NCI-H2227 (cell line): ENCODE measurements at regions not wholly inside any gene's neighbourhood (a gene's known extent, or its start where the extent isn't known, plus 50 kb on each side); places are given as distances from the start of the nearest gene placed in this dataset.
"Not testable (repeated sequence)": the region's sequence is repeated elsewhere in the genome, so short reads cannot be mapped to it uniquely, and the experiment has no call there.

Experiments
- DNase-seq: peaks from one replicate; lab custom pipeline; 2025; ENCODE audit not compliant: unreplicated experiment; lab: John Stamatoyannopoulos, UW

DNA sequence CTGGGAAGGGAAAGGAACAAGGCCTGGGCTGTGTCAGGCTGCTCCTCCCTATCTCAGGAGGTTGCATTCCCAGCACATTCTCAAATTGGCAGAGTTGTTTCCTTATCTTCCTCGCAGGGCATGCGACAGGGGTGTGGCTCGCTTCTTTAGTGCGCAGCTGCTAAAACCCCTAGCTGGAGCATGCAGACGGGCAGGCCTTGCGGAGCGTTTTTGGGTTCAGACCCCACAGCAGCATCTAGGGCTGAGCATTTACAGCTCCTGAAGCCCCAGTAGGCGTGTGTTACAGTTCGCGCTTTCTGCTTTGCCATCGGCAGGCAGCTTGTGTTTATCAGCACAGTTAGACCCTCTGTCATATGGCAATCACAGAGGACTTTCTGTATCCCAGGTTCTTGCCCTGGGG lies 392.4 kb downstream of the TECRL start:
- DNase-seq, result no peak

DNA sequence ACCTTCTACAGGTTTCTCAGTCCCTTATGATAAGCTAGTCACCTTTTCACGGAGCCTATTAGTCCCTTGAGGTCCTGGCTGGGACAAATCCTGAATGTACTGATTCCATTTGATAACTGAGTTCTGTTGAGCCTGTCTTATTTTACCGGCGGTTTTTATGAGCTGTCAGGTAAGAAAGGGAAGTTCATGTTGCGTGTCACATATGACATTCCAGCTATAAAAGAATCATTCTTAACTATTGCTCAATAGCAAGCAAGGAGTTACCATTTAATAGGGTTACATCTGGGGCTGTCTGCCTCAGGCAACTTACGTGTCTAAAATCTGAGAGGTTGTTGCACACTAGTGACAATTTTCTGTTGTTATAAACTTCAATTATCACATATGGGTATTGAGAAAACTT lies 394.6 kb downstream of the TECRL start:
- no peak for DNase-seq

DNA sequence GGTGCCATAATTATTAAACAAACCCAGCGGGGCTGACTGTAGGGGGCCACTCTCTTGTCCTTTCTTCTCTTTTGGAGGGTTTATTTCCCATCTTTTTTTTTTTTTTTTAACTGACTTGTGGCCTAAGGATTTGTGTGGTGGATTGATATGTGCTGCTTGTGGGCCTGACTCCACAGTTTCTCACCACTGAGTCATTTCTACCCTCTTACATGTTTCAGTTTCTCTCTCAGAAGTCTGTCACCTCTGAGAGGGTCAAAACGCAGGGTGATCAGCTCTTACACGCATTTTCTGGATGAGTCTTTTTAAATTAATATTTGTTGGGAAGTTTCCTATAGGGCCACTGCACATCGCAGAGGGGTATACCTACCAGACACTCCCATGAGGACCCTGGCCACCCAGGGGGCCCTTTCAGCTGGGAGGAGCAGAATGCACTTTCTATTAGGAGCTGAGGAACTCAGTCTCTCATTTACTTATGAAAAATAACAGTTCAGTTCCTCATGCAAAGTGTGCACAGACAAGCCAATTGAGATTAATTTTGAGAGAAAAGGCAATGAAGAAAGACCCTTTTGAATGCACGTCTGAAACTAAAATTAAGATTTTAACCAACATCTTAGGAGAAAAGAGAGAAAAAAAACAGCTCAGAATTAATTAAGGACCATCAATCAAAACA lies 407.9 kb downstream of the TECRL start:
- DNase-seq, result no peak

DNA sequence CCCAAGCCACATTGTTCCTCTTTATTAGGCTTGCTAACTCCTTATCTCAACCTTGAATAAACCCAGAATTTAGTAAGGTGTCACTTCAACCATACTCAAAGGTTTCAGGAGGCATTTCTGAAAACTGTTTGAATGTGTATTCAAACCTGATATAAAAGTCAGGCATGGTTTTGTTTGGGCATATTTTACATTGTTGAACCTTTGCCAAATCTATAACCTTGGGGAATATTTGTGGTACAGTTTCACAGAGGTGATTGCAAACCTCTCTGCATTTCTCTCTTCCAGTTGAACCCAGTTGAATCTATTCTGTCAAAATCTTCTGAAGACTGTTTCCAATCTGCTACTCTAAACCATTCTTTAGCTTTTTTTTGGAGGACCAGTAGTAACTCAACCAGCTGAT lies 409.0 kb downstream of the TECRL start:
- no peak for DNase-seq

DNA sequence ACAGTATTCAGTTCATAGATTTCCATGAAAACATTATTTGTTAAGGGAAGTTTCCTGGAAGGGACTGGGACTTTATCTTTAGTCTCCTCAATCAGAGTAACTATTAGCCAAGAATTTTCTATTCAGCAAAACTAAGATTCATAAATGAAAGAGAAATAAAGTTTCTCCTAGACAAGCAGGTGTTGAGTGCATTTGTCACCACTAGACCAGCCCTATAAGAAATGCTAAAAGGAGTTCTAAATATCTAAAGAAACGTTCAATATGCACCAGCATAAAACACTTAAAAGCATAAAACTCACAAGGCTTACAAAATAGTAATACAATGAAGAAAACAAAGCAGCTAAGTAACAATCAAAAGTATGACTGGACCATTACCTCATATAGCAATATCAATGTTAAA lies 423.0 kb downstream of the TECRL start:
- DNase-seq, result no peak

DNA sequence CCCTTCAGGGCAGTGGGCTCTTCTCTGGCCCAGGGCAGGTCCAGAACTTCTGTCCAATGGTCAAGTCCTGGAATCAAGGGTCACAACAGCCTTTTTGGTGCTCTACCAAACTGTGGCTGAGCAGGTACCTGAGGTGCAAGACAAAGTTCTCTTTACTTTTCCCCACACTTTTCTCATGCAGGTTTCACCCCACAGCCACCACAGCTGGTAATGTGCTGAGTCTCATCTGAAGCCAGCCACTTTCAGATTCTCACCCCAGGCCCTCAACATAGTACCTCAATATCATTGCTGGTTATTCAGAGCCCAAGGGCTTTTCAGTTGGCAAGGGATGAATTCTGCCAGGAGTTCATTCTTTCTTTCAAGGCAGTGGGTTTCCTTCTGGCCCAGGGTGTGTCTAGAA lies 426.0 kb downstream of the TECRL start:
- DNase-seq, result no peak

DNA sequence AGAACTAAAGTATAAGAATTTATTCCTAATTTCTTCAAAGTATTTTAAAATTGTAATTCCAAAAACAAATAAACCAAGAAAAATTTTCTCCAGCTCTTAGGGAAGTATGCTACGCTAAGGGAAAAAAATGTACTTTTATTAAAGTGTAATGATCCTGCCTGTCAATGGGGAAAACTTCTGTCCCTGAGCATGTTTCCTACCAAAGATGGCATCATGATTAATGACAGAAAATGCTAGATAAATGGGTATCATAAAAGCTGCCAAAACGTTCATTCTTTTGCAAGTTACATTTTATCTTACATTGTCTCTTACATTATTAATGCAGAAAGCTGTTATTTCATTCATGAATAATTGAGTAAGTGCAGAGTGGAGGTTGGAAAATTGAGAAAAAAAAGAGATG lies 443.4 kb downstream of the TECRL start:
- no peak for DNase-seq

DNA sequence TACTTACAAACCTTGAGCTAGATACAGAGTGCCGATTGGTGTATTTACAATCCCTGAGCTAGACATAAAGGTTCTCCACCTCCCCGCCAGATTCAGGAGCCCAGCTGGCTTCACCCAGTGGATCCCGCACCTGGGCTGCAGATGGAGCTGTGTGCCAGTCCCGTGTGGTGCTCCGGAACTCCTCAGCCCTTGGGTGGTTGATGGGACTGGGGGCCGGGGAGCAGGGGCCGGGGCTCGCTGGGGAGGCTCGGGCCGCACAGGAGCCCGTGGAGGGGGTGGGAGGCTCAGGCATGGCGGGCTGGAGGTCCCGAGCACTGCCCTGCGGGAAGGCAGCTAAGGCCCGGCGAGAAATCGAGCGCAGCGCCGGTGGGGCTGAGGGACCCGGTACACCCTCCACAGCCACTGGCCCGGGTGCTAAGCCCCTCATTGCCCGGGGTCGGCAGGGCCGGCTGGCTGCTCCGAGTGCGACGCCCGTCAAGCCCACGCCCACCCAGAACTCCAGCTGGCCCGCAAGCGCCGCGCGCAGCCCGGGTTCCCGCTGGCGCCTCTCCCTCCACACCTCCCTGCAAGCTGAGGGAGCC lies 466.5 kb downstream of the TECRL start:
- DNase-seq, result not testable (repeated sequence)

DNA sequence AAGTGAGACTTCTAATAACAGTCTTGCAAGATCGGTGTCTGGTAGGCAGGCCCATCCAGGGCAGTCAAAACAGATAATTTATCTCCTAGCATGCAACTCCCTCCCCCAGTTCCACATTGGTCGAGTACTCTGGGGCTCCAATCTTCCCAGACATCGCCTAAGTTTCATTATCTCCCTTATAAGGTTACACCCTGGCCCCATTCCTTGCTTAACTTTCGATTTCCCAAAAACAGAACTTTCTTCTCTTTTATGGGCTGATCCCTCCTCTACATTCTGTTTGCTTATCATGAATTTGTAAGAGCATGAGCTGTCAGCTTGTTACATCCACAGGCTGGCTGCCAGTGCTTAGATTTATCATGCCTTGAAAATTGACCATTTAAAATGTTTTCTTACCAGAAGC lies 471.3 kb downstream of the TECRL start:
- DNase-seq, result no peak

DNA sequence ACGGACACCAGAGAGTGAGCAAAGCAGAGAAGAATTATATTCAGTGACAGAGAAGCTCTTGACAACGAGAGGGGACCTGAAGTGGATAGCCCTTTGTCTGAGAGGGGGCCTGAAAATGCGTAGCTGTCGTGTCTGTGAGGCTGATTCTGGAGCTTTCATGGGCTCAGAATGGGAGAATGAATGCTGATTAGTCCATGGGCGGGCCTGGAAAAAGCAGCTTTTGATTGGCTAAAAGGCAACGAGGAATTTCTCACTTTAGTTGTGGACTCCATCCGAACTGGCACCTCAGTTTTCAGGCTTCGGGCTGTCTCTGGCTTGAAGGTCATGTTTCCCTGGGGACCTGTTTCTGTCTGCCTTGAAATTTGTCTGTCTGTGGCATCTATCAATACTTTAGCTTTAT lies 487.1 kb downstream of the TECRL start:
- no peak for DNase-seq

DNA sequence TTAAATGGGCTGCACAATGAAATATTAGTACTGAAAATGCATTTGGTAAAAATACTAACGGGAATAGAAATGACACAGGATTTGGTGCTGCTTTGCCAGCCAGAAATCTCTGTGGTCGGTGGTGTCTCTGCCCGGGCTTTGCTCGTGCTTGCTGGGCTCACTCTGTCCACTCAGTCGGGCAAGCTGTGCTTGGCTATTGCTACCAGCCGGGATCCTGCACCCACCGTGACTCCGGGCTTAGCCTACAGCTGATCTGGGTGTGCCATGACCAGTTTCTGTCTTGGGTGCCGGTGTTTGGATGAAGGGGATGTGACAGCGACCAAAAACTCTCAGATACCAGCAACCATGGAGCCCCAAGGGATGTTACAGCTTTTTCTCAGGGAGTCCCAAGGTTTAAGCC lies 487.7 kb downstream of the TECRL start:
- DNase-seq, result no peak

DNA sequence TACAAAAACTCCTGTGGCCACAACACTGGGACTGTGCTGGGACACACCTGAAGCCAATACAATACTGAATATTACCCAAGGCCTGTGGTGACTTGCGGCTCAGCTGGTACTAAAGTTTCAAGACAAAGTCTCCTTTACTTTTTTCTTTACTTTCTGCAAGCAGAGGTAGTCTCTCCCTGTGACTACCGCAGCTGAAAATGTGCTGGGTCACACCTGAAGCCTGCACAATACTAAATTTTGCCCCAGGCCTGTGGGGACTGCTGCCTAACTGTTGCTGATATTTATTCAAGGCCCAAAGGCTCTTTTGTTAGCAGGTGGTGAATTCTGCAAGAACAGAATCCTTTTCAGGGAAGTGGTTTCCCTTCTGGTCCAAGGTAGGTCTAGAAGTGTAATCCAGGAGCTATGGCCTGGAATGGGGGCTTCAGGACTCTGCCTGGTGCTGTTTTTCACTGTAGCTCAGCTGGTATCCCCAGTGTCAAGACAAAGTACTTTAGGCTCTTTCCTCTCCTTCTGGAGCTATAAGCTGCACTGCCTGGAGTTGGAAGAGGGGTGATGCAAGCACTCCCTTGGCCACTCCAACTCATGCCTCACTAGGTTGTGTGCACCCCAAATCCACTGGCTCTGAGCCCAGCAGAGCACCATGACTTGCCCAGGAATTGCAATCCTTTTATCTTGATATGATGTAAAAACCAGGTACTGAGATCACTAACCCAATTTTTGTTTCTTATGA lies 489.4 kb downstream of the TECRL start:
- no peak for DNase-seq

DNA sequence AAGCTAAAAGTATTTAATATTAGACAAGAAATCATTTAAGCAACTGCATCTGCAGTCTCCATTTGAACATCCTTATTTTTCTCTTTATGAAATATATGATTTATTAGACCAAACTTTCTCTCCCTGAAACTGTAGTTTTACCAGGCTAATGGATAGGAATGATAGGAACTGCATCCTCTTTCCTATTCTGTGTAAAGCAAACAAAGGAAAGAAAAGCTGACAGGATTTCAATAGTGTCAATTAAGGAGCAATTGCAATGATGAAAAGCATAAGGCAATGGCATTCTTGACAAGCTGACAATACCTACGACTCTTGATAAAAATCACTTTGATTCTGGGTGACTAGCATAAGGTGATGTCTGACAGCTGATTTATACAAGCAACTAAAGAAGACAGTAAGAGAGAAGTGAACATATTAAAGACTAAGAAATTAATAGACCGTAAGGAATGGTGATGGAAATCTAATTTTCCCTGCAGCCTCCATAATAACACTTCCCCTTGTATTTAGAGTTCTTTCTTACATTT lies 502.5 kb downstream of the TECRL start:
- no peak for DNase-seq

DNA sequence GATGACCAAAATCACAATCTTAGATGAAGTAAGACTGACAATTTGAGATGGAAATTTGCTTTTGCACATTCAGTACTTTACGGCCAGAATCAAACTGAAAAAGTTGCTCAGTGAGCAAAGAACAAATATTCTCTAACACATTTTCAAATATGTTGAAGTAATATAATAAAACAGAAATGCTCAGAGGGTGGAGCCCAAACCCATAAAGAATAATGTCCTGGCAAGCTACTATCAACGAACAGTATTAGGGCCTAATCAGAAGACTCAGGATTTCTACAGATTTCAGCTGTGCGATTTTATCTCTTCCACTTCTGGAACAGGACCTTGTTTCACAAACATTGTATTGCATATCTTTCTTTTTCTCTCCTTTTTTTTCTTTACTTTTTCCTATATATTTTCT lies 505.0 kb downstream of the TECRL start:
- no peak for DNase-seq

DNA sequence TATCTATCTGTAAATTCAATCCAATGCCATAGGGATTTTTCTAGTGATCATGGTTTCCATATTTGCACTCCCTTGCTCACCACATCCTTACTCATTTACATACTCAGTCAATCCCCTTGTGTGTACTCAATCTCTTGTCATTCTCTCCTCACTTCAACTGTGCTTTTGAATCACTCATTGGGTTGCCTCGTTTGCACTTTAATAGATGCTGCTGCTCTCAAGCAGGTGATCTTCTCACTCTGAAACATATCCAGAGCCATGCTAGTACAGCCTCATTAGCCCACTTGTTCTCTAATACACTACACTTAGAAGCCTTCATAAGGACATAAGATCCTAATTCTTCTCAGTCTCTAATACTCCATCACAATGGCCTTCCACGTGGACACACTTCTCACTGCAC lies 507.9 kb downstream of the TECRL start:
- no peak for DNase-seq

DNA sequence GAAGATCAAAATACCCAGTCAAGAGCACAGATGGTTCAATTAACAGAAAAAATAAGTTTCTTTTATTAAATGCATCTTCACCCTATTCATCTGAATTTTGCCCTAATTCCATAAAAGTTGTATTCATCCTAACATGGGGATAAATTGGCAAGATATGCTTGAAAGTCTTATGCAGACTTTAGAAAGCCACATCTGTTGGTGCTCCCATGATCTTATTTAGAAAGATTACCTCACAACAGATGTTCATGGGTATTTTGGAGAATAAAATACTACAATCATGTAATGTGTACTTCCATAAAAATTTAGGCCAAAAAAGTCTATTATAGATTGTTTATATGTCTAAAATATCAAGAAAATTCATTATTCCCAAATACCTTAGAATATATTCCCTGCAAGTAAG lies 510.3 kb downstream of the TECRL start:
- DNase-seq, result no peak

DNA sequence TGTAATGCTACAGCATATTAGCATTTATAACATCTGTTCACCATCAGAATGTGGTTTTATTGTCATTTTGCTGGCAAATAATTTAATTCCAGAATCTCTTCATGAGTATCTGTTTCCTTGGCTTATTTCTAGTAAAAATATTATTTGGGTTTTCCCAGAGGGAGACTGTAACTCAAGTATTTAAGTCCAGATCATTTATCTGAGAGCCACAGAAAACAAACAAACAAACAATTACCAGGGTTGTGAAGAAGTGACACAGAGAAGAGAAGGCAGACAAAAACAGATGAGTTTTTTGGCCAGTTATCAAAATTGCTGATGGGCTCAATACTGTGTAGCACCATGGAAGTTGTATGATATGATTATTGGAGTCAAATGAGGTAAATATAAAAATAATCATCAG lies 515.1 kb downstream of the TECRL start:
- DNase-seq, result no peak

DNA sequence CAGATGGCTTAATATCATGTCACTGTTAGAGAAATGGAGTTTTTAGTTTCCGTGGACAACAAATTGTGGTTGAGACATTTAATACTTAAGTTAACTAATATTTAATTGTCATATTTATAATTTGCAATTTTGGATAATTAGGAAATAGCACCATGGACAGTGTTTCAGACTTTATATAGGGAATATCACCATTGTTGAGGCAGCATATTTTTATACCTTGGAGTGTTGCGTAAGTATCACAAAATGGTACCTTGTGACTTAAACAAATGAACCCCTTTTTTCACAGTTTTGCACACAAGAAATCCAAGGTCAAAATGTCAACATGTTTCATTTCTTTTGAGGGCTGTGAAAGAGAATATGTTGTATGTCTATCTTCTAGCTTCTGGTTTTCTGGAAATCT lies 539.9 kb downstream of the TECRL start:
- no peak for DNase-seq

DNA sequence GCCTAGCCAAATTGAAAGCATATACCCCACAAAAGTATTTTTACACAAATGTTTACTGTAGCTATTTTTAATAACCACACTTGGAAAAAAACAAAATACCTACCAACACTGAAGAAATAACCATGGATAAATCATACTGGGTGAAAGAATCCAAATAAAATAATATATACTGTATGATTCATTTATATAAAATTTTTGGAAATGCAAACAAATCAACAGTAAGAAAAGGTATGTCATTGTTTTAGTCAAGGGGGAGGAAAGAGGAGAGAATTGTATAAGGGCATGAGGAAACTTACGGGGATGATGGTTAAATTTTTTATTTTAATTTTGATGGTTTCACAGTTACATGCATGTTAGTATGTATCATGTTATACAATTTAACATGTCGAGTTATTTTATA lies 557.8 kb downstream of the TECRL start:
- DNase-seq, result no peak

DNA sequence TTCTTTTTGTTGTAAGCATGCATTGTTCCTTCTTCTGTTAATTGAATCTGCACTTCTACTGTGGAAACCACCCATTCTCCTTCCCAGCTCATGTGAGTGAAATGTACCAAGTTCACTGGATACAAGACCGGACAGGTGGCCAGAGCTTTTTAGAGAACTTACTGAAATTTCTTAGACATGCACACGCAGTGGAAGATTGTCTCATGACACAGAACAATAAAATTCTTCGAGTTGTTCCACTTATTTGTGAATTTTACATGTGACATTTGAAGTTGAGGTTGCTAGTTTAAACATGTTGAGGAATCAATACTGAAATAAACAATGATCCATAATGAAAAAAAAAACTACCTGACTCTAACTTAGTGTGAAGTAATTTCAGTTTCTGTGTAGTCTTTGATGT lies 568.0 kb downstream of the TECRL start:
- DNase-seq, result no peak

DNA sequence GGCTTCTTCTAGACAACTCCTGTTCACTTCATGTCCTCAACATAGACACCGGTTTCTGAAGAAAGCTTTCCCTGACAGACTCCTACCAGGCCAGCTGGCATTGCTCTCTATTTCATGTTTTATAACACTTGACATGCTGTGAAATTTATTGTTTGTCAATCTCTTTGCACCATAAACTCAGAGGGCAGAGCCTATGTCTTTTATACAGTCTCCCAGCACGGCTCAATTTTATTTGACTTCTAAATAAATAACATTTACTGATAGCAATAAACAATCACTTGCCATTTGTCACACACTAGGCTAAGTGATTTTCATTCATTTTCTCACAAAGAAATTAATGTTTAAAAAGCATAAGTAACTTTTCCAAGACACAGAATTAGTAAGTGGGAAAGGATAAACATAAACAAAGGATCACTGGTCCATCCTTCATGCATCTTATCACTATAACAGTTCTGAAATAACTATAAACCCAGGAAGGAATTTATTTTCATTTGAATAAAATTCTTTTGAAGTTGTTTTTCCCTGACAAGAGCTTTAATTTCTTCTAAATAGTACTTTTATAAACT lies 577.6 kb downstream of the TECRL start:
- no peak for DNase-seq

DNA sequence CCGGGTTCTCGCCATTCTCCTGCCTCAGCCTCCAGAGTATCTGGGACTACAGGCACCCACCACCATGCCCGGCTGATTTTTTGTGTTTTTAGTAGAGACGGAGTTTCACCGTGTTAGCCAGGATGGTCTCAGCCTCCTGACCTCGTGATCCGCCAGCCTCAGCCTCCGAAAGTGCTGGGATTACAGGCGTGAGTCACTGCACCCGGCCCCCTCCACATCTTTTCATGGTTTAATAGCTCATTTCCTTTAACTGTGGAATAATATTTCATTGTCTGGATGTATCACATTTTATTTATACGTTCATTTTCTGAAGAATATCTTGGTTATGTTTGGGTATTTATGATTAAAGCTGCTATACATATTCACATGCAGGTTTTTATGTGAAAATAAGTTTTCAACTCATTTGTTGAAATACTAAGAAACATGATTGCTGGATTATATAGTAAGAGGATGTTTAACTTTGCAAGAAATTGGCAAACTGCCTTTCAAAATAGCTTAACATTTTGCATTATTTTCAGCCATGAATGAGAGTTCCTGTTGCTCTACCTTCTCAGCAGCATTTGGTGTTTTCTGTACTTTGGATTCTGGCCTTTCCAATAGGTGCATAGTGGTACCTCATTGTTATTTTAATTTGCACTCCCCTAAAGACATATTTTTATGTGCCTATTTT lies 591.9 kb downstream of the TECRL start:
- DNase-seq, result no peak
